Activated CD8-positive, alpha-beta T cell treated with anti-CD3 and anti-CD28 coated beads for 36 hours (primary cell): ENCODE measurements at regions not wholly inside any gene's neighbourhood (a gene's known extent, or its start where the extent isn't known, plus 50 kb on each side); places are given as distances from the start of the nearest gene placed in this dataset.

Experiments
- ATAC-seq: fragments of 200-7000 bp; cut with Tn5 transposase; one replicate; pipeline ENCODE4 v1.10.0; 2021; ENCODE audit warnings: mild to moderate bottlenecking, moderate library complexity
- CTCF ChIA-PET: fragments of 350-600 bp; sonication (Branson Sonifier 250); formaldehyde crosslinking; loops from one replicate; lab custom pipeline; 2021; ENCODE audit warnings: antibody characterized with exemption; lab: Charles Lee
- POLR2A ChIA-PET: fragments of 350-600 bp; sonication (Branson Sonifier 250); formaldehyde crosslinking; loops from one replicate; lab custom pipeline; 2021; ENCODE audit warnings: antibody characterized with exemption; lab: Charles Lee
- DNase-seq: peaks from one replicate; pipeline ENCODE4 v3.0.0-alpha.2; 2020
- H3K27ac Mint-ChIP-seq: one replicate; pipeline ENCODE4 v1.8.0; 2021; ENCODE audit warnings: mild to moderate bottlenecking, mixed read lengths
- H3K27me3 Mint-ChIP-seq: one replicate; pipeline ENCODE4 v1.8.0; 2021; ENCODE audit warnings: mixed read lengths
- H3K36me3 Mint-ChIP-seq: one replicate; pipeline ENCODE4 v1.8.0; 2021; ENCODE audit warnings: low read depth, mixed read lengths
- H3K4me1 Mint-ChIP-seq: one replicate; pipeline ENCODE4 v1.8.0; 2021; ENCODE audit warnings: low read depth, mixed read lengths
- H3K4me3 Mint-ChIP-seq: one replicate; pipeline ENCODE4 v1.8.0; 2021; ENCODE audit warnings: mild to moderate bottlenecking, moderate library complexity, mixed read lengths
- H3K9me3 Mint-ChIP-seq: one replicate; pipeline ENCODE4 v1.8.0; 2021; ENCODE audit warnings: mixed read lengths
- CTCF ChIP-seq: fragments of 200-600 bp; IDR thresholded peaks from one replicate; pipeline ENCODE4 v1.8.0; 2022; ENCODE audit warnings: antibody characterized with exemption, mild to moderate bottlenecking
- intact Hi-C: fragments of 100-400 bp; cut with micrococcal nuclease; formaldehyde crosslinking; loops from one replicate; pipeline ENCODE4 v1.10.0; 2022

- TF ChIP-seq CTCF = no peak
- POLR2A ChIA-PET = no interaction called here
Observed at GRCh38 chr16:63922560-63922959, 1199.3 kb downstream of the CDH11 start.

GRCh38 chr16:63921737-63922295, 1200.0 kb downstream of the CDH11 start:
- DNase-seq (no peak), ATAC-seq (no peak)
- H3K36me3 Mint-ChIP-seq = no peaks in the 10 kb centered on the region
- ChIA-PET CTCF (no interaction called here), POLR2A (no interaction called here)
- no peaks in the 10 kb centered on the region for H3K4me1 Mint-ChIP-seq
- no peak for TF ChIP-seq CTCF
- intact Hi-C loops = no loop called here
- peaks cover 33% of the 10 kb centered on the region for H3K9me3 Mint-ChIP-seq
- no peak overlapping the region for H3K27ac Mint-ChIP-seq
- no peak overlapping the region for H3K4me3 Mint-ChIP-seq
- H3K27me3 Mint-ChIP-seq = no peaks in the 10 kb centered on the region

More at GRCh38 chr16:63922560-63922959, 1199.3 kb downstream of the CDH11 start:
- Mint-ChIP-seq H3K27ac (no peak overlapping the region), H3K4me1 (no peaks in the 10 kb centered on the region), H3K9me3 (peaks cover 30% of the 10 kb centered on the region), H3K4me3 (no peak overlapping the region), H3K27me3 (no peaks in the 10 kb centered on the region), H3K36me3 (no peaks in the 10 kb centered on the region)
- intact Hi-C loops = no loop called here
- DNase-seq (no peak), ATAC-seq (no peak)
- CTCF ChIA-PET = no interaction called here

GRCh38 chr16:63913290-63913689, 1208.6 kb downstream of the CDH11 start:
- H3K27me3 Mint-ChIP-seq = no peaks in the 10 kb centered on the region
- DNase-seq (no peak), ATAC-seq (no peak)
- intact Hi-C loops = no loop called here
- no peak overlapping the region for H3K27ac Mint-ChIP-seq
- CTCF ChIA-PET = no interaction called here
- TF ChIP-seq CTCF = no peak
- H3K4me3 Mint-ChIP-seq = no peak overlapping the region
- H3K9me3 Mint-ChIP-seq = peaks cover 15% of the 10 kb centered on the region
- no peaks in the 10 kb centered on the region for H3K36me3 Mint-ChIP-seq
- no peaks in the 10 kb centered on the region for H3K4me1 Mint-ChIP-seq
- POLR2A ChIA-PET = no interaction called here

GRCh38 chr16:63907251-63907650, 1214.6 kb downstream of the CDH11 start:
- Mint-ChIP-seq H3K9me3 (peaks cover 11% of the 10 kb centered on the region), H3K4me1 (no peaks in the 10 kb centered on the region), H3K36me3 (no peaks in the 10 kb centered on the region), H3K27ac (no peak overlapping the region), H3K4me3 (no peak overlapping the region), H3K27me3 (no peaks in the 10 kb centered on the region)
- no peak for TF ChIP-seq CTCF
- ChIA-PET POLR2A (no interaction called here), CTCF (no interaction called here)
- intact Hi-C loops = no loop called here
- DNase-seq = no peak
- ATAC-seq = no peak

- Mint-ChIP-seq H3K36me3 (no peaks in the 10 kb centered on the region), H3K27ac (no peak overlapping the region), H3K9me3 (peaks cover 9% of the 10 kb centered on the region), H3K27me3 (no peaks in the 10 kb centered on the region), H3K4me3 (no peak overlapping the region), H3K4me1 (no peaks in the 10 kb centered on the region)
- no peak for TF ChIP-seq CTCF
- POLR2A ChIA-PET = no interaction called here
- intact Hi-C loops = no loop called here
- DNase-seq (no peak), ATAC-seq (no peak)
- CTCF ChIA-PET = no interaction called here
Observed at GRCh38 chr16:63904930-63905329, 1216.9 kb downstream of the CDH11 start.
